ENCODE measurements at regions not wholly inside any gene's neighbourhood (a gene's known extent, or its start where the extent isn't known, plus 50 kb on each side); places are given as distances from the start of the nearest gene placed in this dataset.
A peak's percentile ranks its signal among the peaks of the same experiment; 100 is the strongest.
"Not testable (repeated sequence)": the region's sequence is repeated elsewhere in the genome, so short reads cannot be mapped to it uniquely, and the experiment has no call there.

DNA sequence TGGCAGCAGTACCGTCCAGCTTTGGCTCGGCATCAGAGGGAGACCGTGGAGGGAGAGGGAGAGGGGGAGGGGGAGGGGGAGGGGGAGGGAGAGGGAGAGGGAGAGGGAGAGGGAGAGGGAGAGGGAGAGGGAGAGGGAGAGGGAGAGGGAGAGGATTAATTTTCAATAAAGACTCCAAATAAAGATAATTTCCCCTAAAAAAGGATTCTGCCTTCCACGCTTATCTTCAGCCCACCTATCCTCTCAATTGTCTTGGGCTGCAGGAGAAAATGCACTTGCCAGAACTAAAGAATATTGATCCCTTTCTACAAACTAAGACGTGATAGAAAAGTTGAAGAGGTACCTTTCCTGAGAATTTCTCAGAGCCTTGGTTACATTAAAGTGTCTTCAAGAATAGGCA is 206.9 kb upstream of the CBLB start:
- DNase-seq (ENCODE audit: low read depth) = not testable (repeated sequence)

DNA sequence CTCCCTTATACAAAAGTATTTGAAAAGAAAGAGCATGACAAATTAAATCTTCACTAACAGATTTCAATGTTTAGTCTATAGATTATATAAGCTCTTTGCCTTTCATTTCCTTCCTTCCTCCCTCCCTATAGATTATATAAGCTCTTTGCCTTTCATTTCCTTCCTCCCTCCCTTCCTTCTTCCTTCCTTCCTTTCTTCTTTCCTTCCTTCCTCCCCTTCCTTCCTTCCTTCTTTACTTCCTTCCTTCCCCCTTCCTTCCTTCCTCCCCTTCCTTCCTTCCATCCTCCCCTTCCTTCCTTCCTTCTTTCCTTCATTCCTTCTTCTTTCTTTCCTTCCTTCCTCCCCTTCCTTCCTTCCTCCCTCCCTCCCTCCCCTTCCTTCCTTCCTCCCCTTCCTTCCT is 209.8 kb upstream of the CBLB start:
- no peak for DNase-seq (ENCODE audit: low read depth)

- DNase-seq (ENCODE audit: low read depth) = no peak
Observed at GRCh38 chr3:106082616-106083015, 213.8 kb upstream of the CBLB start.

GRCh38 chr3:106083207-106083606 is 214.4 kb upstream of the CBLB start:
- DNase-seq (ENCODE audit: low read depth) = no peak

- no peak for DNase-seq (ENCODE audit: low read depth)
Observed at GRCh38 chr3:106083854-106084253, 215.0 kb upstream of the CBLB start.

GRCh38 chr3:106086038-106086437 is 217.2 kb upstream of the CBLB start:
- no peak for DNase-seq (ENCODE audit: low read depth)

- peak; percentile 14 for DNase-seq (ENCODE audit: low read depth)
Observed at GRCh38 chr3:106086636-106087035, 217.8 kb upstream of the CBLB start.

DNA sequence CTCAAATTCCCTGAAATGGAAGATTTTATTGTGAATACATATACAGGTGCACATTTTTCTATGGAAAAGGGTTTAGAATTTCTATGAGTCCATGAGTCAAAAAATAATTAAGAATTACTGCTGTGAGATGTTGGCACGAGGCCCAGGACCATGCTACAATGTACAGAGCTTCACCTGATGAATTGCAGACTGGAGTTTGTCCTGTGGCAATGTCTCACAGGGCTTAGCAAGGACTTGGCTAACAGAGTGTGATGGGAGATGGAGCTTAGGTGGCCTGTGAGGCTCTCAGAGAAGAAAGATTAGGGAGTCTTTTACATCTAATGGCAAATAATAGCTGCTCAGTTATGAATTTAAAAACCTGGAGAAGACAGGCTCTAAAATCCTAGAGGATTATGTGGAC is 219.5 kb upstream of the CBLB start:
- DNase-seq (ENCODE audit: low read depth) = no peak

DNA sequence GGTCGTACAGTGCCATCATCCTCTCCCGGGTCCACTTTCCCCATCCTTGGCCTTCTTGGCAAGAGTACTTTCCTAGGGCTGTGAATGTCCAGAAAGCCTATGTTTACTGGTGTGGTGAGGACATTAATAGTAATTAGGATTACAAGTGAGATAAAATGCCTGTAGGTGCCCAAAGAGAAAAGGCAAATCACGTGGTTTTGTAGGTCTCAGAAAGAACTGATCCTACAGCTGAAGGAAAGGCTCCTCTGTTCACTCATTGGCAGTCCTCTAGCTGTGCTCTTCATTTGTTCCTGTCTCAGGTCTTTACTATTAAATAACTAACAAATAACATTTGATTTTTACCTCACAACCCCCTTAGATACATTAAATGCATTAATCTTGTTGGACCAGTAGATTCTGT is 220.1 kb upstream of the CBLB start:
- no peak for DNase-seq (ENCODE audit: low read depth)

DNA sequence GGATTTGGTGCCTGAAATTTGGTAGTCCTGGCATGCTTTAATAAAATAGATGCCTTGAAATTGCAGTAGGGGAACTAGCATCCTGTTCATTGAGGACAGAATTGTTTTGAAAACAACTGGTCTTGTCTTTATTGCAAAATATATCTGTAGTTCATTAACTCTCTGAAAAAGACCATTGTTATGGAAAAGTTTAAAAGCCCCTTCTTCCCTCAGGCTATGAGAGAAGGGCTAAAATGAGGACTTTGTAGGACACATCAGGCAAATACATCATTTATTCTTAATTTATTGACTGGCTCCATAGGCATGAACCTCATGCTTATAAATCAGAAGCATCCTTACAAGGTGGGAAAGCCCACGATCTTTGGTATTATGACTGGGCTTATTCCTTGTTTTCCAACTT is 221.0 kb upstream of the CBLB start:
- DNase-seq (ENCODE audit: low read depth) = no peak

GRCh38 chr3:106092792-106093191 is 224.0 kb upstream of the CBLB start:
- DNase-seq (ENCODE audit: low read depth) = peak; percentile 46

GRCh38 chr3:106093616-106094015 is 224.8 kb upstream of the CBLB start:
- peak; percentile 32 for DNase-seq (ENCODE audit: low read depth)

DNA sequence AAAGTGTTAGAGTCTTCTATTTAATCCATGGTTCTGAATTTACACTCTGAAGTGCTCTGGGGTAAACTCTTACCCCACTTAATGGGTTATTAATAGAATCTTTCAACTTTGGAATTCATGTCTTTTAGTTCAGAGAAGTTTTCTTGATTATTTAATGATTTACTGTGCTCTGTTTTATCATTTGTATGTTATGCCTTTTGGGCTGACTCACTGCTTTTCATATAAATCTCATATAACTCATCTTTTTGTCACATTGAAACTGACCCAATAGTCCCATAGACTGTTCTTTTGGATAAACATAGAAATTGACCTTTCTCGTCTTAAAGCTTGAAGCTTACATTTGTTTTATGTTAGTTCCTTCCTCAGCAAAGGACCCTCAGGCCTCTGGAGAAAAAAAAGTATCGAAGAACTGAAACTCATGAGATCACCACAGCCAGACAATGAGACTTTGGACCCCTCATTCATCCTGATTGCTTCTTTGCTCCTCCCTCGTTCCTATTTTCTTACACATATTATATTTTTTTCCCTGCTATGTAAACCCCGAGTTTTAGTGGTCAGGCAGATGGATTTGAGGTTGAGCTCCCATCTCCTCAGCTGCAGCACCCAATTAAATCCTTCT is 229.1 kb upstream of the CBLB start:
- no peak for DNase-seq (ENCODE audit: low read depth)

DNA sequence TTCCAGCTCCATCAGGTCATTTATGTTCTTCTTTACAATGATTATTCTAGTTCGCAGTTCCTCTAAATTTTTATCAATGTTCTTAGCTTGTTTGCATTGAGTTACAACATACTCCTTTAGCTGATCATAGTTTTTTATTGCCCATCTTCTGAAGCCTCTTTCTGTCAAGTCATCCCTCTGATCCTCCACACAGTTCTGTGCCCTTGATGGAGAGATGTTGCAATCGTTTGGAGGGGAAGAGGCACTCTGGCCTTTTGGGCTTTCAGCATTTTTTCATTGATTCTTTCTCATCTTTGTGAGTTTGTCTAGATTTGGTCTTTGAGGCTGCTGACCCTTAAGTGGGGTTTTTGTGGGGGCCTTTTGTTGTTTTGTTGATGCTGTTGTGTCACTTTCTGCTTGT is 234.6 kb upstream of the CBLB start:
- DNase-seq (ENCODE audit: low read depth) = no peak

DNA sequence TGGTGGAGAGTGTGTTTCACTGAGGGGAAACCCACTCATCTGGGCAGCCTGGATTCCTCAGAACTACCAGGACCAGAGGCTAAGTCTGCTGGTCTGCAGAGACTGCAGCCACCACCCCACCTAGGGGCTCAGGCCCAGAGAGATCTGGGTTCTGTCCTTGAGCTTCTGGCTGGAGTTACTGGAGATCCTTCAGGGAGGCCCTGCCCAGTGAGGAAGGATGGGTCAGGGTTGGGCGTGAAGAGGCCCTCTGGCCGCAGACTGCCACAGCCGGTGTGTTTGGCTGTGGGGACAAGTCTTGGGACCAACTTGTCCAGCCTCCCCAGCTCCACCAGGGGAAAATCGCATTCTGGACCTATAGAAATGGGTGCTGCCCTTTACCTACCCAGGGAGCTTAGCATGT is 235.3 kb upstream of the CBLB start:
- DNase-seq (ENCODE audit: low read depth) = no peak

DNA sequence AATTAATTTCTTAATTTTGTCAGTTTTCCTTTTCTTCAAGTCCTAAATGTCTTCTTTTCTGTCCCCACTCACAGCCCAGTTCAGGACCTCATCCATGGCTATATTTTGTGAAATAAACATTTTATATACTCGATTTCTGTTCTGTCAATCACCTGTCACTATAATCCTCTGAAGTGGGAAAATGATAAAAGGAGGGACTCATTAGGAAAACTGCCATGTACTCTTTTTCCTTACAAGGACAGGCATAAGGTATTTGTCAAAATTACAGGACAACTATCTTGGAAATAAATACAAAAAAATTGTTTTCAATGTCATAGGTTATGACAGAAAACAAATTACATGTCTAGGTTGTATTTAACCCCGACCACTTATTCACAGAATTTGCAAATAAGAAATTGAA is 240.1 kb upstream of the CBLB start:
- no peak for DNase-seq (ENCODE audit: low read depth)

- DNase-seq (ENCODE audit: low read depth) = not testable (repeated sequence)
Observed at GRCh38 chr3:106112561-106112960, 243.7 kb upstream of the CBLB start.

DNA sequence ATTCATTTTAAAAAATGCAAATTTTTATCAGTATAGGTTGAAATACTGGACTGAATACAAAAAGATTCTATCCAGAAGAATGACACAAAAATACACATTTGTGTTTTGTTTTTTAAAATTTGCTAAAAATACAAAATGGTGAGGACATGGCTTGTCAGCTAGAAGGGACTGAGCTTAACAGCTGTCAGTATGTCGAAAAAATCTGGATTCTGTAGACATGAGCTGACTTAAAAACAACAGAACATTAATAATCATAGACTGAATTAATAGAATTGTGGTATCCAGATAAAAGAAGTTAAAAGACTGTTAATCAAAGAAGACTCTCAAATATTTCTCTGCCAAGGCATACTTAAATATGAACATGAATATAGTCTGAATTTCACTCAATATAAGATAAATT is 244.9 kb upstream of the CBLB start:
- no peak for DNase-seq (ENCODE audit: low read depth)

DNA sequence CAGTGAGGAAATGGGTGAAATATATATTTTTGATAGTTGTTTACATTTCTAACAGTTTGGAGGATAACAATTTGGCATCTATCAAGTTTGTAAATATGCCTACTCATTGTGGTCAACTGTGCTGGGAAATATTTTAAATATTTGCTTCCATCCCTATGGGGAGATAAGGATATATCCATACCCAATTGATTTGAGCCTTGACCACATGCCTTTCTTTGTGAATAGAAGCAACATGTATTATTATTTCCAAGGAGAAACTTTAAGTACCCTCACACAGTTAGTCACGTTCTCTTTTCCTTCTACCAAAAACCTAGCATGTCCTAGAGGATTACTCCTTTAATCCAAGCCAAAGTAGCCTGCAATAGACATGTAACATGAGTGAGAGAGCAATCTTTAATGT is 245.4 kb upstream of the CBLB start:
- peak; percentile 59 for DNase-seq (ENCODE audit: low read depth)

GRCh38 chr3:106114848-106115247 is 246.0 kb upstream of the CBLB start:
- peak; percentile 59 for DNase-seq (ENCODE audit: low read depth)

DNA sequence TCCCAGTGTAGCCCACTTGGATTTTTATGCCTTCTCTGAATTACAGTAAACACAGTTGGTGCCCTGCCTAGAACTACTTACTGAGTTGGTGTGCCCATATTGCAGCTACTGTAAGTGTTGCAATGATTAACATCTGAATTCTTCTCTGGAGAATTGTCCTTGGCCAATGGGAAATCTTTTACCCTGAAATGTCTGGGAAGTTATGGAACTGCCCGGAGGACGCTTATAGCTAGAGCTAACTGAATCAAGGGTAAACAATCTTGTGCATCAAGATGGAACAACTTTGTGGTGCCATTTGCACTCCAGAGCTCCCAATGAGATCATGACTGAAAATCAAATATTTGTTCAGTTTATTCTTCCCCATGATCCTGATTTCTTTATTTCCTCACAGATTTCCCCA is 246.7 kb upstream of the CBLB start:
- no peak for DNase-seq (ENCODE audit: low read depth)

DNA sequence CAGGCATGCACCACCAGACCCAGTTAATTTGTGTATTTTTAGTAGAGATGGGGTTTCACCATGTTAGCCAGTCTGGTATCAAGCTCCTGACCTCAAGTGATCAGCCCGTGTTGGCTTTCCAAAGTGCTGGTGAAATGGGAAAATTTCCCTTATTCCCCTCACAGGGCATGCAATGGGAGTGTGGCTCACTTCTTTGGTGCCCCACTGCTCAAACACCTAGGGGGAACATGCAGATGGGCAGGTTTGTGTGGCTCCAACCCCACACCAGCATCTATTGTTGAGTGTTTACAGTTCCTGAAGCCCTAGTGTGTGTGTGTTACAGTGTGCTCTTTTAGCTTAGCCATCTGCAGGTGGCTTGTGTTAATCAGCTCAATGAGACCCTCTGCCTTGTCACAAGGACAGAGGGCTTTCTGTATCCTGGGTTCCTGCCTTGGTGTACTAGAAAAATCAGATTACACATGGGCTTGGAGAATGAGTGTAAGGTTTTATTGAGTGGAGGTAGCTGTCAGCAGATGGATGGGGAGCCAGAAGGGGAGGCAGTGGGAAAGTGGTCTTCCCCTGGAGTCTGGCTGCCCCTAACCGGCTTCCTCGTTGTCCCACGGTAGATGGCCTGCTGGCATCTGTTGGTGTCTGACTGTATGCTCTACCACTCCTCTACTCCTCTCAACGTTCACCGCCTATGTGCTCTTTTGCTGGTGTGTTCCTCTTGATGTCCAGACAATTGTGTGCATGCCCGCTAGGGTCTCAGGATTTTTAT is 248.1 kb upstream of the CBLB start:
- no peak for DNase-seq (ENCODE audit: low read depth)

DNA sequence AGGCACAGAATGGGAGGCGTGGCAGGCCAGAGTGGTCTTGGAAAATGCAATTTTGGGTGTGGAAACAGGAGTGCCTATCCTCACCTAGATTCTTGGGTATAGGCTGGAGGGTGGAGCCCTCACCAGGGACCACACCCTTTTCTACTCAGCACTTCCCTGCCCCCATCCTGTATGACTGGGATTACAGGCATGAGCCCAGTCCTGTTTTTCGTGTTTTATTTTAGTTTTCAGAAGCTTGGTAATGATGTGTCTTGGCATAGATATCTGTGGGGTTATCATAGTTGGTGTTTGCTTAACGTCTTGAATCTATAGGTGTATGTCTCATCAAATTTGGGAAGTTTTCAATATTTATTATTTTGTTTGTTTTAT is 248.7 kb upstream of the CBLB start:
- no peak for DNase-seq (ENCODE audit: low read depth)

- DNase-seq (ENCODE audit: low read depth) = peak; percentile 77
Observed at GRCh38 chr3:106119614-106120082, 250.8 kb upstream of the CBLB start.

Data from ELR (cell line).